SK-N-SH treated with all-trans-retinoic acid at 6 μM for 48 hours (cell line): ENCODE measurements at regions not wholly inside any gene's neighbourhood (a gene's known extent, or its start where the extent isn't known, plus 50 kb on each side); places are given as distances from the start of the nearest gene placed in this dataset.

ENCODE experiments used
- ESRRG ChIP-seq: fragments of 250-450 bp; sonication (Bioruptor Pico); IDR thresholded peaks from 2 replicates; pipeline ENCODE4 v1.6.1; 2021; ENCODE audit warnings: mild to moderate bottlenecking
- OSR1 ChIP-seq: fragments of 250-450 bp; sonication (Bioruptor Pico); IDR thresholded peaks from 2 replicates; pipeline ENCODE4 v1.8.0; 2022; ENCODE audit warnings: moderate library complexity, mild to moderate bottlenecking, inconsistent platforms
- RARB ChIP-seq: fragments of 250-450 bp; sonication (Bioruptor Pico); IDR thresholded peaks from 2 replicates; pipeline ENCODE4 v1.8.0; 2021; ENCODE audit warnings: mild to moderate bottlenecking, moderate library complexity
- SNAI2 ChIP-seq: fragments of 250-450 bp; sonication (Bioruptor Pico); IDR thresholded peaks from 2 replicates; pipeline ENCODE4 v1.5.0; 2020; ENCODE audit warnings: mild to moderate bottlenecking, moderate library complexity
- TOX ChIP-seq: fragments of 250-450 bp; sonication (Bioruptor Pico); IDR thresholded peaks from 2 replicates; pipeline ENCODE4 v1.8.0; 2021; ENCODE audit warnings: mild to moderate bottlenecking, moderate library complexity, borderline replicate concordance
- ZC3H10 ChIP-seq: fragments of 250-450 bp; sonication (Bioruptor Pico); IDR thresholded peaks from 2 replicates; pipeline ENCODE4 v1.5.1; 2021; ENCODE audit warnings: mild to moderate bottlenecking, moderate library complexity
- ZFP3 ChIP-seq: fragments of 250-450 bp; sonication (Bioruptor Pico); IDR thresholded peaks from 2 replicates; pipeline ENCODE4 v1.5.0; 2020; ENCODE audit warnings: mild to moderate bottlenecking, moderate library complexity
- ZFP30 ChIP-seq: fragments of 450-650 bp; formaldehyde crosslinking; IDR thresholded peaks from 2 replicates; pipeline ENCODE4 v1.5.0; 2022; ENCODE audit warnings: mild to moderate bottlenecking, moderate library complexity
- ZNF565 ChIP-seq: fragments of 450-650 bp; formaldehyde crosslinking; conservative IDR thresholded peaks from 2 replicates; pipeline ENCODE4 v1.5.0; 2020; ENCODE audit warnings: low read depth, mild to moderate bottlenecking, moderate library complexity
- ZNF8 ChIP-seq: fragments of 450-650 bp; formaldehyde crosslinking; IDR thresholded peaks from 2 replicates; pipeline ENCODE4 v1.5.0; 2020; ENCODE audit warnings: mild to moderate bottlenecking, moderate library complexity
- TF ChIP-seq, protein P1 (sequence below): fragments of 250-450 bp; sonication (Bioruptor Pico); IDR thresholded peaks from 2 replicates; pipeline ENCODE4 v1.5.1; 2020; ENCODE audit warnings: low read depth, mild to moderate bottlenecking, moderate library complexity
- TF ChIP-seq, protein P2 (sequence below): fragments of 250-450 bp; sonication (Bioruptor Pico); IDR thresholded peaks from 2 replicates; pipeline ENCODE4 v1.5.0; 2020; ENCODE audit warnings: mild to moderate bottlenecking, moderate library complexity
- TF ChIP-seq, protein P3 (sequence below): fragments of 250-450 bp; sonication (Bioruptor Pico); IDR thresholded peaks from 2 replicates; pipeline ENCODE4 v1.5.1; 2021; ENCODE audit warnings: mild to moderate bottlenecking, moderate library complexity
- TF ChIP-seq, protein P4 (sequence below): fragments of 250-450 bp; sonication (Bioruptor Pico); IDR thresholded peaks from 2 replicates; pipeline ENCODE4 v1.8.0; 2020; ENCODE audit warnings: mild to moderate bottlenecking, moderate library complexity, borderline replicate concordance

DNA sequence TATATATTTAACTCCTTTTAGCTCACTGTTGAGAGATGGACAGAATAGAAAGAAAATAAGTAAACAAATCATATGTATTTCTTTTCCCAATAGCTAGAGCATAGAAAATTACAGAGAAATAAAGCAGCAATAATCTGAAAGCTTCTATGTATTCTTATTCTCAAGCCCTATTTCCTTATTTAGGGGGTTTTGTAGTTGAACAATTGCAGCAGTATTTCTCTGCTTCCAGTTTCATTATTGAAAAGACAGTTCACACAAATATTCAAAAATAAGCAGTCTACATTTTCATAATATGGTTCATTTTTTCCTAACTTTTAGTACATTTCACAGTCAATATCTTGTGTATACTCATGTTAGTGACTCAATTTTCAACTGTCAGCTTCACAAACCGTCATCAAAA lies 638.2 kb downstream of the MRPL39 start:
- no peak for TF ChIP-seq OSR1
- TF ChIP-seq TOX (CRISPR knock-in tag), result no peak
- no peak for TF ChIP-seq ZC3H10 (CRISPR knock-in tag)
- TF ChIP-seq, protein P1, sequence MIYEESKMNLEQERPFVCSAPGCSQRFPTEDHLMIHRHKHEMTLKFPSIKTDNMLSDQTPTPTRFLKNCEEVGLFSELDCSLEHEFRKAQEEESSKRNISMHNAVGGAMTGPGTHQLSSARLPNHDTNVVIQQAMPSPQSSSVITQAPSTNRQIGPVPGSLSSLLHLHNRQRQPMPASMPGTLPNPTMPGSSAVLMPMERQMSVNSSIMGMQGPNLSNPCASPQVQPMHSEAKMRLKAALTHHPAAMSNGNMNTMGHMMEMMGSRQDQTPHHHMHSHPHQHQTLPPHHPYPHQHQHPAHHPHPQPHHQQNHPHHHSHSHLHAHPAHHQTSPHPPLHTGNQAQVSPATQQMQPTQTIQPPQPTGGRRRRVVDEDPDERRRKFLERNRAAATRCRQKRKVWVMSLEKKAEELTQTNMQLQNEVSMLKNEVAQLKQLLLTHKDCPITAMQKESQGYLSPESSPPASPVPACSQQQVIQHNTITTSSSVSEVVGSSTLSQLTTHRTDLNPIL (CRISPR knock-in tag), result no peak
- TF ChIP-seq RARB, result no peak
- no peak for TF ChIP-seq ZFP30 (CRISPR knock-in tag)
- no peak for TF ChIP-seq ZFP3 (CRISPR knock-in tag)
- no peak for TF ChIP-seq ZNF8
- TF ChIP-seq, protein P2, sequence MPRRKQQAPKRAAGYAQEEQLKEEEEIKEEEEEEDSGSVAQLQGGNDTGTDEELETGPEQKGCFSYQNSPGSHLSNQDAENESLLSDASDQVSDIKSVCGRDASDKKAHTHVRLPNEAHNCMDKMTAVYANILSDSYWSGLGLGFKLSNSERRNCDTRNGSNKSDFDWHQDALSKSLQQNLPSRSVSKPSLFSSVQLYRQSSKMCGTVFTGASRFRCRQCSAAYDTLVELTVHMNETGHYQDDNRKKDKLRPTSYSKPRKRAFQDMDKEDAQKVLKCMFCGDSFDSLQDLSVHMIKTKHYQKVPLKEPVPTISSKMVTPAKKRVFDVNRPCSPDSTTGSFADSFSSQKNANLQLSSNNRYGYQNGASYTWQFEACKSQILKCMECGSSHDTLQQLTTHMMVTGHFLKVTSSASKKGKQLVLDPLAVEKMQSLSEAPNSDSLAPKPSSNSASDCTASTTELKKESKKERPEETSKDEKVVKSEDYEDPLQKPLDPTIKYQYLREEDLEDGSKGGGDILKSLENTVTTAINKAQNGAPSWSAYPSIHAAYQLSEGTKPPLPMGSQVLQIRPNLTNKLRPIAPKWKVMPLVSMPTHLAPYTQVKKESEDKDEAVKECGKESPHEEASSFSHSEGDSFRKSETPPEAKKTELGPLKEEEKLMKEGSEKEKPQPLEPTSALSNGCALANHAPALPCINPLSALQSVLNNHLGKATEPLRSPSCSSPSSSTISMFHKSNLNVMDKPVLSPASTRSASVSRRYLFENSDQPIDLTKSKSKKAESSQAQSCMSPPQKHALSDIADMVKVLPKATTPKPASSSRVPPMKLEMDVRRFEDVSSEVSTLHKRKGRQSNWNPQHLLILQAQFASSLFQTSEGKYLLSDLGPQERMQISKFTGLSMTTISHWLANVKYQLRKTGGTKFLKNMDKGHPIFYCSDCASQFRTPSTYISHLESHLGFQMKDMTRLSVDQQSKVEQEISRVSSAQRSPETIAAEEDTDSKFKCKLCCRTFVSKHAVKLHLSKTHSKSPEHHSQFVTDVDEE, result no peak
- TF ChIP-seq, protein P3, sequence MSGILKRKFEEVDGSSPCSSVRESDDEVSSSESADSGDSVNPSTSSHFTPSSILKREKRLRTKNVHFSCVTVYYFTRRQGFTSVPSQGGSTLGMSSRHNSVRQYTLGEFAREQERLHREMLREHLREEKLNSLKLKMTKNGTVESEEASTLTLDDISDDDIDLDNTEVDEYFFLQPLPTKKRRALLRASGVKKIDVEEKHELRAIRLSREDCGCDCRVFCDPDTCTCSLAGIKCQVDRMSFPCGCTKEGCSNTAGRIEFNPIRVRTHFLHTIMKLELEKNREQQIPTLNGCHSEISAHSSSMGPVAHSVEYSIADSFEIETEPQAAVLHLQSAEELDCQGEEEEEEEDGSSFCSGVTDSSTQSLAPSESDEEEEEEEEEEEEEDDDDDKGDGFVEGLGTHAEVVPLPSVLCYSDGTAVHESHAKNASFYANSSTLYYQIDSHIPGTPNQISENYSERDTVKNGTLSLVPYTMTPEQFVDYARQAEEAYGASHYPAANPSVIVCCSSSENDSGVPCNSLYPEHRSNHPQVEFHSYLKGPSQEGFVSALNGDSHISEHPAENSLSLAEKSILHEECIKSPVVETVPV (CRISPR knock-in tag), result no peak
- no peak for TF ChIP-seq ZNF565 (CRISPR knock-in tag)
- TF ChIP-seq, protein P4, sequence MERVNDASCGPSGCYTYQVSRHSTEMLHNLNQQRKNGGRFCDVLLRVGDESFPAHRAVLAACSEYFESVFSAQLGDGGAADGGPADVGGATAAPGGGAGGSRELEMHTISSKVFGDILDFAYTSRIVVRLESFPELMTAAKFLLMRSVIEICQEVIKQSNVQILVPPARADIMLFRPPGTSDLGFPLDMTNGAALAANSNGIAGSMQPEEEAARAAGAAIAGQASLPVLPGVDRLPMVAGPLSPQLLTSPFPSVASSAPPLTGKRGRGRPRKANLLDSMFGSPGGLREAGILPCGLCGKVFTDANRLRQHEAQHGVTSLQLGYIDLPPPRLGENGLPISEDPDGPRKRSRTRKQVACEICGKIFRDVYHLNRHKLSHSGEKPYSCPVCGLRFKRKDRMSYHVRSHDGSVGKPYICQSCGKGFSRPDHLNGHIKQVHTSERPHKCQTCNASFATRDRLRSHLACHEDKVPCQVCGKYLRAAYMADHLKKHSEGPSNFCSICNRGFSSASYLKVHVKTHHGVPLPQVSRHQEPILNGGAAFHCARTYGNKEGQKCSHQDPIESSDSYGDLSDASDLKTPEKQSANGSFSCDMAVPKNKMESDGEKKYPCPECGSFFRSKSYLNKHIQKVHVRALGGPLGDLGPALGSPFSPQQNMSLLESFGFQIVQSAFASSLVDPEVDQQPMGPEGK, result no peak
- no peak for TF ChIP-seq SNAI2 (CRISPR knock-in tag)
- no peak for TF ChIP-seq ESRRG (CRISPR knock-in tag)
